CD4-positive, CD25-positive, alpha-beta regulatory T cell (primary cell): ENCODE measurements at regions not wholly inside any gene's neighbourhood (a gene's known extent, or its start where the extent isn't known, plus 50 kb on each side); places are given as distances from the start of the nearest gene placed in this dataset.

Source experiments
- ATAC-seq, 2 donors: fragments of 150-1000 bp; cut with Tn5 transposase; one replicate each; pipeline ENCODE4 v1.10.0; 2021; ENCODE audit warnings: low read depth in 2 of 2, moderate number of reproducible peaks in 2 of 2, moderate library complexity in 1 of 2
- DNase-seq, 3 donors: peaks; one replicate each; pipeline versions ENCODE4 v3.0.0 to v3.0.0-alpha.2; 2012 to 2022; ENCODE audit warnings: mixed read lengths in 1 of 3
- H3K27ac ChIP-seq: one replicate; pipeline ENCODE4 v1.7.0; 2013; ENCODE audit warnings: mild to moderate bottlenecking, low read length; ENCODE audit not compliant: insufficient read depth, poor library complexity, severe bottlenecking
- H3K27me3 ChIP-seq: one replicate; pipeline ENCODE4 v1.7.0; 2013; ENCODE audit warnings: low read length; ENCODE audit not compliant: control insufficient read depth, insufficient read depth
- H3K36me3 ChIP-seq: one replicate; pipeline ENCODE4 v1.7.0; 2013; ENCODE audit warnings: mild to moderate bottlenecking, low read length, moderate library complexity; ENCODE audit not compliant: control insufficient read depth, insufficient read depth
- H3K4me1 ChIP-seq: 2 replicates; pipeline ENCODE4 v1.7.0; 2013; ENCODE audit warnings: mild to moderate bottlenecking, low read length; ENCODE audit not compliant: insufficient read depth, control insufficient read depth, poor library complexity, severe bottlenecking
- H3K4me3 ChIP-seq: one replicate; pipeline ENCODE4 v1.7.0; 2013; ENCODE audit warnings: low read depth, mild to moderate bottlenecking, low read length, moderate library complexity
- H3K9me3 ChIP-seq, 2 experiments: 1 replicate in 1 of 2; 2 replicates in 1 of 2; pipeline ENCODE4 v1.7.0; 2013; ENCODE audit warnings: low read length in 2 of 2, mild to moderate bottlenecking in 1 of 2, moderate library complexity in 1 of 2; ENCODE audit not compliant: control insufficient read depth in 2 of 2
- H3K27ac Mint-ChIP-seq, 3 donors: one replicate each; pipeline ENCODE4 v1.8.0; 2020 to 2022; ENCODE audit warnings: mild to moderate bottlenecking in 3 of 3, mixed read lengths in 3 of 3, moderate library complexity in 2 of 3
- H3K27me3 Mint-ChIP-seq: one replicate; pipeline ENCODE4 v1.8.0; 2022; ENCODE audit warnings: mild to moderate bottlenecking, mixed read lengths
- H3K36me3 Mint-ChIP-seq: one replicate; pipeline ENCODE4 v1.8.0; 2020; ENCODE audit warnings: mixed read lengths
- H3K4me1 Mint-ChIP-seq, 4 donors: one replicate each; pipeline ENCODE4 v1.8.0; 2020 to 2022; ENCODE audit warnings: mixed read lengths in 4 of 4, mild to moderate bottlenecking in 1 of 4
- H3K4me3 Mint-ChIP-seq, 4 donors: one replicate each; pipeline ENCODE4 v1.8.0; 2020 to 2022; ENCODE audit warnings: mild to moderate bottlenecking in 4 of 4, mixed read lengths in 4 of 4, moderate library complexity in 3 of 4
- H3K9me3 Mint-ChIP-seq, 7 donors: one replicate each; pipeline ENCODE4 v1.8.0; 2020 to 2022; ENCODE audit warnings: mixed read lengths in 7 of 7, mild to moderate bottlenecking in 3 of 7, moderate library complexity in 2 of 7

DNA sequence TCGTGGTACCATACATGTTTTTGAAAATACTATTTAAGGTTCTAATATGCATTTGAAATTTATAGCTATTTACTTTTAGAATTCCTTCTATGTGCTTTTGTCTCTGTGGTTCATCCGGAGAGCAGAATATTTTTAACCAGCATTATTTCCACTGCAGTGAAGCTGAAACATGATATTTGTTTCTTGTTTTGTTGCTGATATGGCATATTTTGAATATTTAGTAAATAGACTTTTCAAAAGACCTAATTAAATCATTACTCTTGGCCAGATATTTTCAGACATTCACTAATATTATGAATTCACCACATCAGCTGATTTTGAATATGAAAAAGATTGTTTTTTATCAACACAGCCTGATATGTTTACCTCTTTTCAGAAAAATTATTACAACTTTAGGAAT, 87.0 kb downstream of the FAT4 start:
- H3K9me3 Mint-ChIP-seq = peaks cover 2 to 9% (median 4%) of the 10 kb centered on the region in 7 donors
- H3K27ac Mint-ChIP-seq = no peak overlapping the region
- no peak for DNase-seq
- no peak for ATAC-seq
- H3K27me3 Mint-ChIP-seq = no peaks in the 10 kb centered on the region
- H3K27ac ChIP-seq = no peak overlapping the region
- H3K36me3 Mint-ChIP-seq = no peaks in the 10 kb centered on the region
- no peak overlapping the region for H3K4me3 ChIP-seq
- H3K4me3 Mint-ChIP-seq = no peak overlapping the region
- H3K27me3 ChIP-seq = no peaks in the 10 kb centered on the region
- H3K36me3 ChIP-seq = no peaks in the 10 kb centered on the region
- no peaks in the 10 kb centered on the region for H3K4me1 Mint-ChIP-seq
- no peaks in the 10 kb centered on the region for H3K4me1 ChIP-seq
- H3K9me3 ChIP-seq = no peaks in the 10 kb centered on the region

GRCh38 chr4:125420526-125420925, 105.8 kb downstream of the FAT4 start:
- peaks cover 0 to under 1% of the 10 kb centered on the region in 2 experiments for H3K9me3 ChIP-seq
- H3K4me3 ChIP-seq = no peak overlapping the region
- H3K36me3 ChIP-seq = no peaks in the 10 kb centered on the region
- no peaks in the 10 kb centered on the region for H3K4me1 Mint-ChIP-seq
- H3K27ac Mint-ChIP-seq = no peak overlapping the region
- no peaks in the 10 kb centered on the region for H3K4me1 ChIP-seq
- no peaks in the 10 kb centered on the region for H3K27me3 Mint-ChIP-seq
- no peak overlapping the region for H3K27ac ChIP-seq
- no peaks in the 10 kb centered on the region for H3K36me3 Mint-ChIP-seq
- H3K27me3 ChIP-seq = no peaks in the 10 kb centered on the region
- ATAC-seq (no peak), DNase-seq (no peak)
- peaks cover 2 to 29% (median 6%) of the 10 kb centered on the region in 7 donors for H3K9me3 Mint-ChIP-seq
- H3K4me3 Mint-ChIP-seq = no peak overlapping the region

- H3K27ac Mint-ChIP-seq = no peak overlapping the region
- H3K27ac ChIP-seq = no peak overlapping the region
- no peak overlapping the region for H3K4me3 Mint-ChIP-seq
- no peaks in the 10 kb centered on the region for H3K27me3 Mint-ChIP-seq
- no peaks in the 10 kb centered on the region for H3K27me3 ChIP-seq
- no peaks in the 10 kb centered on the region for H3K9me3 ChIP-seq
- H3K9me3 Mint-ChIP-seq = peaks cover 0 to 29% (median 3%) of the 10 kb centered on the region in 7 donors
- DNase-seq (no peak), ATAC-seq (no peak)
- no peaks in the 10 kb centered on the region for H3K36me3 ChIP-seq
- H3K36me3 Mint-ChIP-seq = no peaks in the 10 kb centered on the region
- no peaks in the 10 kb centered on the region for H3K4me1 ChIP-seq
- no peak overlapping the region for H3K4me3 ChIP-seq
- H3K4me1 Mint-ChIP-seq = no peaks in the 10 kb centered on the region
Observed at GRCh38 chr4:125421547-125421946, 106.8 kb downstream of the FAT4 start.

- no peak for DNase-seq
- H3K27me3 Mint-ChIP-seq = no peaks in the 10 kb centered on the region
- Histone ChIP-seq H3K27me3 (no peaks in the 10 kb centered on the region), H3K9me3 (no peaks in the 10 kb centered on the region), H3K4me1 (no peaks in the 10 kb centered on the region), H3K4me3 (no peak overlapping the region), H3K27ac (no peak overlapping the region), H3K36me3 (no peaks in the 10 kb centered on the region)
- no peak for ATAC-seq
- H3K36me3 Mint-ChIP-seq = no peaks in the 10 kb centered on the region
- no peak overlapping the region for H3K27ac Mint-ChIP-seq
- no peak overlapping the region for H3K4me3 Mint-ChIP-seq
- no peaks in the 10 kb centered on the region for H3K4me1 Mint-ChIP-seq
- H3K9me3 Mint-ChIP-seq = peaks cover 0 to 29% (median 3%) of the 10 kb centered on the region in 7 donors
Observed at GRCh38 chr4:125423124-125423523, 108.4 kb downstream of the FAT4 start.

DNA sequence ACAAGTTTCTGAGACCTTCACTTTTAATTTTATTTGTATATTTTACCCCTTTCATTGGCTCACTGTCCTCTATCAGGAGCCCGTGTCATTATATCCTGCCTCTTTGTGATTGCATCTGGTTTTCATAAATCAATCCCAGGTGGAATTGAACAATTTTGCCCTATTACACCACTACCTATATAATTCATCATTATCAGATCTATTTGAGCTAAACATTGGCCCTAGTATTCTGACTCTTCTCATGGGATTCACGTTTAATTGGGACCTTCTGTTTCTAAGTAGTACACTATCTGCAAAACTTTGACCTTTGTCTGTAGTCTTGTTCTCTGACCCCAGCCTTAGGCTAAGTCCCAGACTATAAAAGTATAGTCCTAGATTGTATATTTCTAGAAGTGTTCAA, 114.1 kb downstream of the FAT4 start:
- H3K4me3 Mint-ChIP-seq = no peak overlapping the region
- DNase-seq = no peak
- H3K27me3 ChIP-seq = no peaks in the 10 kb centered on the region
- H3K27me3 Mint-ChIP-seq = no peaks in the 10 kb centered on the region
- no peak overlapping the region for H3K4me3 ChIP-seq
- ATAC-seq = no peak
- no peaks in the 10 kb centered on the region for H3K36me3 ChIP-seq
- no peak overlapping the region for H3K27ac ChIP-seq
- no peaks in the 10 kb centered on the region for H3K4me1 Mint-ChIP-seq
- no peaks in the 10 kb centered on the region for H3K9me3 ChIP-seq
- peaks cover 0 to 23% (median 4%) of the 10 kb centered on the region in 7 donors for H3K9me3 Mint-ChIP-seq
- no peaks in the 10 kb centered on the region for H3K4me1 ChIP-seq
- no peaks in the 10 kb centered on the region for H3K36me3 Mint-ChIP-seq
- H3K27ac Mint-ChIP-seq = no peak overlapping the region

DNA sequence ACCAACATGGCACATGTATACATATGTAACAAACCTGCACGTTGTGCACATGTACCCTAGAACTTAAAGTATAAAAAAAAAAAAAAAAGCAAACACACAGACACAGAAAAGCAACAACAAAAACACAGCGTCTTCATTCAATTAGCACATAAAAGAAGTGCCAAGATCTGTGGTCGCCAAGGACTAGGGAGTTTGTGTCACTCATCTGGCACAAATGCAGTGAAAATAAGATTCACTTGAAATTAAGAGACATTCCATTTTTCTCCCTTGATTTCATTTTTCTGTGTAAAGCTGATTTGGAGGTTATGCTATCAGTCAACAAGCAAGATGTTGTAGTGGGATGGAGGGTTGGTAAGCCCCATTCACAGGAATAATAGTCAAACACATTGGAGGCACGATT, 115.3 kb downstream of the FAT4 start:
- H3K4me3 Mint-ChIP-seq = no peak overlapping the region
- no peak overlapping the region for H3K27ac ChIP-seq
- H3K27me3 Mint-ChIP-seq = no peaks in the 10 kb centered on the region
- no peak for ATAC-seq
- H3K9me3 Mint-ChIP-seq = peaks cover 0 to 17% (median 4%) of the 10 kb centered on the region in 7 donors
- H3K9me3 ChIP-seq = no peaks in the 10 kb centered on the region
- no peaks in the 10 kb centered on the region for H3K4me1 Mint-ChIP-seq
- no peaks in the 10 kb centered on the region for H3K4me1 ChIP-seq
- no peaks in the 10 kb centered on the region for H3K27me3 ChIP-seq
- no peak overlapping the region for H3K4me3 ChIP-seq
- H3K36me3 Mint-ChIP-seq = no peaks in the 10 kb centered on the region
- DNase-seq = no peak
- H3K36me3 ChIP-seq = no peaks in the 10 kb centered on the region
- no peak overlapping the region for H3K27ac Mint-ChIP-seq

GRCh38 chr4:125432078-125432477, 117.3 kb downstream of the FAT4 start:
- Mint-ChIP-seq H3K36me3 (no peaks in the 10 kb centered on the region), H3K9me3 (peaks cover 2 to 15% (median 5%) of the 10 kb centered on the region in 7 donors), H3K27ac (no peak overlapping the region), H3K27me3 (no peaks in the 10 kb centered on the region), H3K4me3 (no peak overlapping the region), H3K4me1 (no peaks in the 10 kb centered on the region)
- no peak for DNase-seq
- ATAC-seq = no peak
- H3K27ac ChIP-seq = no peak overlapping the region
- no peaks in the 10 kb centered on the region for H3K36me3 ChIP-seq
- H3K4me3 ChIP-seq = no peak overlapping the region
- H3K9me3 ChIP-seq = no peaks in the 10 kb centered on the region
- H3K4me1 ChIP-seq = no peaks in the 10 kb centered on the region
- H3K27me3 ChIP-seq = no peaks in the 10 kb centered on the region

- H3K36me3 ChIP-seq = no peaks in the 10 kb centered on the region
- DNase-seq = no peak
- no peaks in the 10 kb centered on the region for H3K27me3 ChIP-seq
- H3K36me3 Mint-ChIP-seq = no peaks in the 10 kb centered on the region
- H3K4me3 Mint-ChIP-seq = no peak overlapping the region
- H3K4me1 ChIP-seq = no peaks in the 10 kb centered on the region
- H3K27me3 Mint-ChIP-seq = no peaks in the 10 kb centered on the region
- no peak overlapping the region for H3K27ac Mint-ChIP-seq
- no peaks in the 10 kb centered on the region for H3K9me3 ChIP-seq
- no peaks in the 10 kb centered on the region for H3K4me1 Mint-ChIP-seq
- no peak for ATAC-seq
- peaks cover 2 to 17% (median 5%) of the 10 kb centered on the region in 7 donors for H3K9me3 Mint-ChIP-seq
- no peak overlapping the region for H3K4me3 ChIP-seq
- H3K27ac ChIP-seq = no peak overlapping the region
Observed at GRCh38 chr4:125433453-125433852, 118.7 kb downstream of the FAT4 start.
